Hematopoietic multipotent progenitor cell treated with erythropoietin and hydrocortisone succinate and interleukin-3 and kit ligand, for 6 days (in vitro differentiated cells): ENCODE measurements at regions not wholly inside any gene's neighbourhood (a gene's known extent, or its start where the extent isn't known, plus 50 kb on each side); places are given as distances from the start of the nearest gene placed in this dataset.
A peak's percentile ranks its signal among the peaks of the same experiment; 100 is the strongest.
"Not testable (repeated sequence)": the region's sequence is repeated elsewhere in the genome, so short reads cannot be mapped to it uniquely, and the experiment has no call there.

Experiments used
- DNase-seq: peaks from one replicate; pipeline ENCODE4 v3.0.0-alpha.2; 2015

DNA sequence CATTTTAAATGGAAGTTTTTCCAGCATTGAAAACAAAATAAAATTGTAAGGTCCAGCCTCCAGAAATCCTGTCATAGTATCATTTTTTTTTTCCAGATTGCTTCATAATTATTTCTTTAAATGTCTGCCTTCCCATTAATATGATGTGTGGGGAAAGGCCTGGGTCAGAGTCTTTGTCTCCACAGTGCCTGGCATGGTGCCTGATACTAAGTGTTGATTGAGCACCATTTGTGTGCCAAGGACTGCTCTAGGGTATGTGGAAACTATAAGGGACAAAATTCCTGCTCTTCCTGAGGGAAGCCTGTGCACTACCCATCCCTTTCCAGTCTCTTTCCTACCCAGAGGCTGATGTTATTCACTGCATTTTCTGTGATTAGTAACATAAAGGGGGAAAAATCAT, 53.1 kb upstream of the BEND4 start:
- DNase-seq: no peak

DNA sequence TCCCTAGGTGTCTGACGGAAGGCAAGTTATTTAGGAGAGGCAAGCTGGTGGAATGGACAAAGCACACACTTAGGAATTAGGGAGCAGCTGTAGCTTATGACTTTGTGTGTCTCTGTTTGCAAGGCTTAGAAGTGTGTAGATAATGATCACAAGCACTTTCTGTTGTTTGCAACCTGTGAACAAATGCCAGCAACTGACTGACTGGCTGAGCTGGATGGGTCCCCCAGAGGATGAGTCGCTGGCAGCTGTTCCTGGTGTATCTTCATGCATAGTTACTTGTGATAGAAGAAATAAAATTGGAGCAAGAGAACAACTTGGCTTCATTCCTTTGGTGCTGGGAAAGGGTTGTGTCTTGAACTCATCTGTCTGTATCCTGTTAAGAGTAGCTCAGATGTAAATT, 64.2 kb upstream of the BEND4 start:
- no peak for DNase-seq

- DNase-seq: peak; percentile 27
Observed at GRCh38 chr4:42225286-42225685, 72.8 kb upstream of the BEND4 start.

DNA sequence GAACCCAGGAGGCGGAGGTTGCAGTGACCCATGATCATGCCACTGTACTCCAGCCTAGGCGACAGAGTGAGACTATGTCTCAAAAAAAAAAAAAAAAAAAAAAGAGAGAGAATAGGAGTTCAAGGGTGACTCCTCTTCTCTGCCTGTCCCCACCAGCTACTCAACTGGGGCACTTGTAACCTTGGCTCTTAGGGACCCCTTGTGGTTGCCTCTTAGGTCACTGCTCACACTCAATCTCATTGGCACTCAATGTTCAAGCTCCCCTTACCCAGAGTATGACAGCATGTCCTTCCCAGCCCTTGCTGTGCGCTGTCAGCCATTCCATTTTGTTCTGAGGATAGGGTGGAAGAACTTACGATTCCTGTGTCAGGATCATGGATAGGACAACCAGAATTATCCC, 82.4 kb upstream of the BEND4 start:
- no peak for DNase-seq

DNA sequence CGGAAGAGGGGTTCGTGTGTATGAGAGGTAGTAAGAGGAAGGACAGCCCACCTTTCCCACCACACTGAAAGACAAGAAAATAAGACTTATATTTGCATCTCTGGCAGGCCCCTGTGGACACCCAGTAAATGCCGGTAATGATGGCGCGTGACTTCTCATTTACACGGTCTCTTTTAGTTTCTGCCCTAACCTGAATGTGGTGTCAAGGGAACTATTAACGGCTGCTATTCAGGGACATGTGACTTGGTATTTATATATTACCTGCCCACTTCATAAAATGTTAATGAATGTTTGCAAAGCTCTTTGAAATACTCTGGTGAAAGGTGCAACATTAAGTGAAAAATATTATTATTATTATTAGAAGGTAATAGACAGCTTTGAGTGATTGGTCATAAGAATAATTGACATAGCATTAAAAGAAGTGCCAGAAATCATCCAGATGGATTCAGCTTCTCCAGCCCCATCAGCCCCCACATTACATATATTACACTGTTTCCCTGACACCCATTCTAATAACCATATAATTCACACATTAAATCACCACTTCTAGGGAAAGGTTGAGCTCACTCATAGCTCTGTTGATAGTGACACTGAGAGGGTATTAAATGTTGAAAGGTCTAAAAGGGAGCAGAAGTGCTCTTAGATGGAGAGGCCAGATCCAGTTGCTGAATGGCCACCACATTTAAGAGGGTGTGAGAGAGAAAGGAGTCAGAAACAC, 83.0 kb upstream of the BEND4 start:
- no peak for DNase-seq

GRCh38 chr4:42237010-42237409, 84.6 kb upstream of the BEND4 start:
- no peak for DNase-seq

DNA sequence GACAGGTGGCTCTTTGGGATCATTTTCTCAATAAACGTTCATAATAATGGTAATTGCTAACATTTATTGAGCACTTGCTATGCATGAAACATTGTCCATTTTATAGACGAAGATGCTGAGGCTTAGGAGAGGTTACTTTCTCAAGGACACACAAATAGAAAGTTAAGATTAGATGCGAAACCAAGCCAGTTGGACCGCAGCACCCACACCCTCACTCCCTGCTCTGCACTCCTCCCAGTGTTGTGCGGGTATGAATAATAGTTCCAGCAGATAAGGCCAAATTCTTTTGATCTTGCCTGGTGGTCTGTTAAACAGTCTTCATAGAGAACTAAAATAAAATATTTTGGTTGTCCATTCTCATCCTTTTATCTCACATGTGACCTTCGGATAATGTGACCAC, 85.0 kb upstream of the BEND4 start:
- DNase-seq: no peak

DNA sequence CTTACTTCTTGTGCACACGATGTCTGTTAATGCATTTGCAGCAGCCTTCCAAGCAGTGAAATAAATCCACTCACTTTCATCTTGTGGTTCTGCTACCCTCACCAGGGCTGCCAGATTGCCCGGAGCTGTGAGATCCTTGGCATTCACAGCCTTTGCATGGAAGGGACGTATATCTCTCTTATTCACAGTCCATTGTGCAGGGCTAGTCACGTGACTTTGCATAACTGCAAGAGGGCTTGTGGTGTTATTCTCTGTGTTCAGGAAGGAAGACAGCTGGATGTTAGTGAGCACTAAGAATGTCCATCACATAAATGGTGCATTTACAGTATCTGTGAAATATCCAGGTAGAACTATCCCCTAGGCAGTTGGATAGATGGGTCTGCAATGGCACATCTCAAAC, 96.5 kb upstream of the BEND4 start:
- no peak for DNase-seq

GRCh38 chr4:42252315-42252714, 99.9 kb upstream of the BEND4 start:
- DNase-seq: no peak

GRCh38 chr4:42257645-42258044, 105.2 kb upstream of the BEND4 start:
- not testable (repeated sequence) for DNase-seq

DNA sequence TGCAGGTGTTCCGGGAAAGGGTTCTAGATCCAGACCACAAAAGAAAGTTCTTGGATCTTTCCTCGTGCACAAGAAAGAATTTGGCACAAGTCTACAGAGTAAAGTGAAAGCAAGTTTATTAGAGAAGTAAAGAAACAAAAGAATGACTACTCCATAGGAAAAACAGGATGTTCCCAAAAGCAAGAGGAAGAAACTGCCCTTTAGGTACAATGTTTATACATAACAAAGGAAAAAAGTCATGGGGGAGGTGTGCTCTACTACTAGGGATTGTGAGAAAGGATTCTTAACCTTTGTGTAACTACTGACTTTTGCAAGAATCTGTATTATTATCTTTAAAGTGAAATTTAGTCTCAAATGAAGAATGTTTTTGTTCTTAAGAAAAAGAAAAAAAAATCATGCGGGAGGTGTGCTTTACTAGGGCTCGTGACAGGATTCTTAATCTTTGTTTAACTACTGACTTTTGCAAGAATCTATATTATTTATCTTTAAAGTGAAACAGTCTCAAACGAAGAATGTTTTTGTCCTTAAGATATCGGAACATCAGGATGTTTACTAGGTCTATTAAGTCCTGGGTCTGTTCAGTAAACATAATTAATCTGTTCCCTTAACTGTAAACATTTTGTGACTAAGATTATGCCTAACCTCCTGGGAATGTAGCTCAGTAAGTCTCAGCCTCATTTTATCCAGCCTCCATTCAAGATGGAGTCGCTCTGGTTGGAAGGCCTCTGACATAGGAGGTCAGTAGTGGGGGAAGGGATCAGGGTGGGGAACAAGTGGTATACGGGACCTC, 110.4 kb upstream of the BEND4 start:
- DNase-seq: no peak

DNA sequence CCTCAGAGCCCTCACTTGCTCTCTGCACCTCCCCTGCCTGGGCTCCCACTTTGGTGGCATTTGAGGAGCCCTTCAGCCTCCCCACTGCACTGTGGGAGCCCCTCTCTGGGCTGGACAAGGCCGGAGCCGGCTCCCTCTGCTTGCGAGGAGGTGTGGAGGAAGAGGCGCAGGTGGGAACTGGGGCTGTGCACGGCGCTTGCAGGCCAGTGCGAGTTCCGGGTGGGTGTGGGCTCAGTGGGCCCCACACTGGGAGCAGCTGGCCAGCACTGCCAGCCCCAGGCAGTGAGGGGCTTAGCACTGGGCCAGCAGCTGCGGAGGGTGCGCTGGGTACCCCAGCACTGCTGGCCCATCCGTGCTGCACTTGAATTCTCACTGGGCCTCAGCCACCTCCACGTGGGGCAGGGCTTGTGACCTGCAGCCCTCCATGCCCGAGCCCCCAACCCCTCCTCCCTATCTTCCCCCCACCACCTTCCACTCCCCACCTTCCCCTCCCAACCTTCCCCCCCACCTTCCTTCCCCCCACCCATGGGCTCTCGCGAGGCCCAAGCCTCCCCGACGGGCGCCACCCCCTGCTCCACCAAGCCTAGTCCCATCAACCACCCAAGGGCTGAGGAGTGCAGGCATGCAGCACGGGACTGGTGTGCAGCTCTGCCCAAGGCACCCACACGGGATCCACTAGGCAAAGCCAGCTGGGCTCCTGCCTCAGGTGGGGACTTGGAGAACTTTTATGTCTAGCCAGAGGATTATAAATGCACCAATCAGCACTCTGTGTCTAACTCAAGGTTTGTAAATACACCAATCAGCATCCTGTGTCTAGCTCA, 113.5 kb upstream of the BEND4 start:
- no peak for DNase-seq

DNA sequence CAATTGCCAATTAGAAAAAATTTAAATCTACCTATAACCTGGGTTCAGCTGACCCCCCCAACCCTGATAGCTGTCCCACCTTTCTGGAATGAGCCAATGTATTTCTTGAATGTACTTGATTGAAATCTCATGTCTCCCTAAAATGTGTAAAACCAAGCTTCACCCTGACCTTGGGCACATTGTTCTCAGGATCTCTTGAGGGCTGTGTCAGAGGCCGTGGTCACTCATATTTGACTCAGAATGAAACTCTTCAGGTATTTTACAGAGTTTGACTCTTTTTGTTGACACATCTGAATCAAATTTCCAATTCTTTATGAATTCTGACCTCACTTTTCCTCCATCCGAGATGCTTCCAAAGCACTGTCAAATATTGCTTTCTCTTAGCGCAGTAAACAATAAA, 115.3 kb upstream of the BEND4 start:
- DNase-seq: no peak

- no peak for DNase-seq
Observed at GRCh38 chr4:42268824-42269223, 116.4 kb upstream of the BEND4 start.

- DNase-seq: no peak
Observed at GRCh38 chr4:42271096-42271495, 118.6 kb upstream of the BEND4 start.

GRCh38 chr4:42277291-42277690, 120.0 kb upstream of the SHISA3 start:
- DNase-seq: no peak

DNA sequence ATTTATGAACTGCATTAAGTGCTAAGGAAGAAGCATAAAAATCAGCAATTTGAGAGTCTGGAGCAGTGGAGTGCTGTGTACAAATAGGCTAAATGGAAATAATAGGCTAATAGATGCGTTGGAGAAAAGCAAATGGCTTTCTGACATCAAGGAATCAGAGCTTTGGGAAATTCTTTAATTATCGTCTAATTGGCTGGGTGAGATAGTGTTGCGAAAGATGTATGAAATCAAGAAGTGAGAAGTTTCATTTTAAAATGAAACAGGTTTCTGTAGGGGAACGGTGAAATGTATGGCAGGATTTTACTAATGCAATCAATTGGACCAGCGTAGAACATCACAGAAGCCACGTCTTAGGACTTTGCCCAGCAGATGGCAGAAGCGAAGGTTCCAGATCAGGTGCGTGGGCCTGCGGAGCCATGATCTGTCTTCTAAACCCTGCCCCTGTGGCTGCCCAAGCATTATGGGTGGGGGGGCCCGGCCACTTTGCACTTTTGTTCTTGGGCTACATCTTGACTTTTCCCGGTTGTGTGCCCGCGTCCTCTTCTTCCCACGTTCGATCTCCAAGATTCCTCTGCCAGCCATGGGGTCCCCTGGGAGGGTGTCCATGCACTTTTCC, 118.5 kb upstream of the SHISA3 start:
- peak; percentile 5 for DNase-seq

DNA sequence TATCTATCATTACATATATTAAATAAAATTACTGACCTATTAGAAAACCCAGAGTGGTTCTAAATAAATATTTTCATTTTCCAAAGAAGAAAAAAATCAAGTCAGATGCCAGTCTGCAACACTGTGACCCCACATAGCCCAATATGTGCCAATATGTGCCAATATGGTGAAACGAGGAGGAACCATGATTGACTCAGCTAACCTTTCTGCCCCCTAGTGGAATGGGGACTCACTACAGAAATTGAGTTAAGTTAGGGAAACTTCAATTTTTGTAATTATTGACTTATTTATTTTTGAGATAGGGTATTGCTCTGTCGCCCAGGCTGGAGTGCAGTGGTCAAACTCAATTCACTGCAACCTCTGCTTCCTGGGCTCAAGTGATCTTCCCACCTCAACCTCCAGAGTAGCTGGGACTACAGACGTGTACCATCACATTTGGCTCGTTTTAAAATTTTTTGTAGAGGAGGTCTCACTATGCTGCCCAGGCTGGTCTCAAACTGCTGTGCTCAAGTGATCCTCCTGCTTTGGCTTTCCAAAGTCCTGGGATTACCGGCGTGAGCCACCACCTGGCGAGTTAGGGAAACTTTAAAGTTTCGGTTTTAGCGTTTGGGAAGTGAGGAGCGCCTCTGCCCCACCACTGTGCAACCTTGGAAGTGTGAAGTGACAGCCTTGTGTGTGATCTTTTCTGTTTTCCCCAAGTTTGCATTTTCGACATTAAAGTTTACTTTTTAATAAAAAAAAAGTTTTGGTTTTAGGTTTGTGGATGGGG, 116.8 kb upstream of the SHISA3 start:
- peak; percentile 80 for DNase-seq

GRCh38 chr4:42281324-42282020, 115.8 kb upstream of the SHISA3 start:
- no peak for DNase-seq

GRCh38 chr4:42282081-42282901, 115.0 kb upstream of the SHISA3 start:
- DNase-seq: peak; percentile 95

GRCh38 chr4:42284030-42284429, 113.3 kb upstream of the SHISA3 start:
- DNase-seq: no peak
